GM12875 (cell line): ENCODE measurements at regions not wholly inside any gene's neighbourhood (a gene's known extent, or its start where the extent isn't known, plus 50 kb on each side); places are given as distances from the start of the nearest gene placed in this dataset.

ENCODE experiments used
- H3K4me3 ChIP-seq: one replicate; pipeline ENCODE4 v1.5.1; 2011; ENCODE audit warnings: low read depth, low read length, control low read depth
- TF ChIP-seq, protein P1 (sequence below): IDR thresholded peaks from 2 replicates; pipeline ENCODE4 v1.5.1; 2011; ENCODE audit warnings: low read depth, mild to moderate bottlenecking, control low read depth, inconsistent platforms, low read length, moderate library complexity, borderline replicate concordance; ENCODE audit not compliant: insufficient read depth

DNA sequence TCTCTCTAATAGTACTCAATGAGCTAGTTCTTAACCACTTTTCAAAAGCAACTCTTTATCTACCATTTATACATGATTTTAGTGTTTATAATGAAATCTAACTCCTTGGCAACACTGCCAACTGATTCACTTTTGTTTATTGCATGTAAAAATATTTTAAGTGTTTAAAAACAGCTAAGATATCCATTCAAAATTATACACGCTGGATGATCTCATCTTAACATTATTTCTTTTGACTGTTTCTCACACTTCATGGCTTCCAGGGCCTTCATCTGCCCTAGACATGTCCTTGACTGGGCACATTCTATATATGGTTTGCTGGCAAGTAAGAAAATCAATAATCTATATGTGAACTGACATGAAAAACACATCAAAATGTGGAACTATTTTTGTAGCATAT is 414.6 kb upstream of the LUZP2 start:
- TF ChIP-seq, protein P1, sequence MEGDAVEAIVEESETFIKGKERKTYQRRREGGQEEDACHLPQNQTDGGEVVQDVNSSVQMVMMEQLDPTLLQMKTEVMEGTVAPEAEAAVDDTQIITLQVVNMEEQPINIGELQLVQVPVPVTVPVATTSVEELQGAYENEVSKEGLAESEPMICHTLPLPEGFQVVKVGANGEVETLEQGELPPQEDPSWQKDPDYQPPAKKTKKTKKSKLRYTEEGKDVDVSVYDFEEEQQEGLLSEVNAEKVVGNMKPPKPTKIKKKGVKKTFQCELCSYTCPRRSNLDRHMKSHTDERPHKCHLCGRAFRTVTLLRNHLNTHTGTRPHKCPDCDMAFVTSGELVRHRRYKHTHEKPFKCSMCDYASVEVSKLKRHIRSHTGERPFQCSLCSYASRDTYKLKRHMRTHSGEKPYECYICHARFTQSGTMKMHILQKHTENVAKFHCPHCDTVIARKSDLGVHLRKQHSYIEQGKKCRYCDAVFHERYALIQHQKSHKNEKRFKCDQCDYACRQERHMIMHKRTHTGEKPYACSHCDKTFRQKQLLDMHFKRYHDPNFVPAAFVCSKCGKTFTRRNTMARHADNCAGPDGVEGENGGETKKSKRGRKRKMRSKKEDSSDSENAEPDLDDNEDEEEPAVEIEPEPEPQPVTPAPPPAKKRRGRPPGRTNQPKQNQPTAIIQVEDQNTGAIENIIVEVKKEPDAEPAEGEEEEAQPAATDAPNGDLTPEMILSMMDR: no peak
- no peak overlapping the region for H3K4me3 ChIP-seq

DNA sequence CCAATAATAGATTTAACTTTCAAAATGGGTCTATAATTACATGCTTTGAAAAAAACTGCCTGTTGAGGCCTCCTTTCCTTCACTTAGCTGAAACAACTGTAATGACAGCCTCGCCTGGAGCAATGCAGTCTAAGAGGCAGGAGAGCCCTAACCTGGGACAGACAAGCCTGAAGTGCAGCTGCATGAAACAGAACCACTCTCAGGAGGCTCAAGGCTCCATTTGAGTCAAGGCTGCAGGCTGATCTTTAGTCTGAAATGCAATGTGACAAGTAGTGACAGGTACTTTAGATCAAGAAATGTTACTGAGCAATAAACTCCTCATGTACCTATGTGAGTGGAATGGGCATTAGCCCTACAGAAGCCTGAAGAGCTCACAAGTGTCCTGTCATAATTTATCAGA is 414.0 kb upstream of the LUZP2 start:
- TF ChIP-seq, protein P1: no peak
- H3K4me3 ChIP-seq: no peak overlapping the region

DNA sequence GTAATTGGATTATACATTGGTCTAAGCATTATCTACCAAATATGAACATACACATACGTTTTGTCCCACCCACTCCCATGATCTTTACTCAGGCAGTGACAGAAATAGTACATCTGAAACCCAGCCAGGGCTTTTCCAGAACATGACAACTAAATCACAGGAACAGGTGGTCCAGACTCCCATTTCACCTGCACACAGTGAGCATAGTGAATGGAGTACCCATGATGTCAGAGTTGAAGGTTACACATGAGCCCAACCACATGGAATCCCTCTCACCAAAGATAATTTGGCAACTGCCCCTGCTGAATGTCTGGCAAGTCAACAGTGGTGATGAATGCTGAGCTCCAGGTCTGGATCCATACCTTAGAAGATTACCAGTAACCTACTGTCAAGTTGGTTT is 411.9 kb upstream of the LUZP2 start:
- TF ChIP-seq, protein P1: no peak
- no peak overlapping the region for H3K4me3 ChIP-seq

DNA sequence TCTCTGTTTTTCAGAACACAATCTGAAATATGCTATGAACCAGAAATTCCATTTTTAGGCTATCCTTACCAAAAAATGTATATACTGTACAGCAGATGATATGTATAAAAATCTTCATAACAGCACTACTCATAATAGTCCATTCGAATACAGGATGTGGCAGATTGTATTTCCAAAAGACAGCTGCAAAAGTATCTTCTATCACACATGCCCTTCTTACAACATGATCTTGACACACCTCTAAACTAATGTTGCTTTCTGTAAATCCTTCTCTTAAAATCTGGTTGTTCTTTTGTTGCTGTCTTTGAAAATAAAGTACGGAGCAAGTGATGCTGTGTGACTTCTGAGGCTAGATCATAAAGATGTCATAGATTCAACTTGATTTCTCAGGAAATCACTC is 409.9 kb upstream of the LUZP2 start:
- TF ChIP-seq, protein P1: no peak

DNA sequence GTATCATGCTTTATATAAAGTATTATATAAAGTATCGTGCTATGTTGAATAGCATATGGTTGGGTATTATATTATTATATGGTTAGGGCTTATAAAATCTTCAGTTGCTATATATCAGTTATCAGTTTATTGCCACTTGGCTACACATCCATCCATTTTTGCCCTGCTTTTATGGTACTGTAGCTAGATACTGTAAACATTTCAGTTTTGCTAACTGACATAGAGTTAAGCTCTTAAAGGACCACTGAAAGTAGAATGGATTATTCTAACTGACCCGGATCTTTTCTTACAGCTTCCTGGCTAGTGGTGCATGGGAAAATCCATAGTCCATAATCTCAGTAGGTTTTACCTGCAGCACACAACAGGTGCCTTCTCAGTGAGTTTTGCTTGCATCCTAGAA is 405.3 kb upstream of the LUZP2 start:
- TF ChIP-seq, protein P1: no peak
- no peak overlapping the region for H3K4me3 ChIP-seq

More for the DNA sequence above, 409.9 kb upstream of the LUZP2 start:
- no peak overlapping the region for H3K4me3 ChIP-seq

DNA sequence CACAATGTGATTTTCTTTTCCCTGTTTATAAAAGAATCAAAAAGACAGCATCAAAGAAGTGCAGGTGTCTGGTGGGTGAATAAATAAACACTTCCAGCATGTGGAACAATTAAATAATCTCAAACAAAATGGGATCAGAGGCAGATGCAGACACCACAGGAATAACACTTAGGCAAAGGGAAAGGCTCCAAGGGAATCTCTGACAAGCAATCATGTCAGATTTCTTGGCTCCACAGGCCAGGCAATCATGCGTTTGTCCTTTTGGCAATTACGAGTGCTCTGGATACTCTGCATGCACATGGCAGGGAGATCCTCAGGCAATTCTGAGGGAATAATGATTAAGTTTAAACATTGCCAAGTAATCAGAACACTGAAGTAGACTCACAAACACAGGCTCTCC is 403.5 kb upstream of the LUZP2 start:
- TF ChIP-seq, protein P1: no peak
- H3K4me3 ChIP-seq: no peak overlapping the region

DNA sequence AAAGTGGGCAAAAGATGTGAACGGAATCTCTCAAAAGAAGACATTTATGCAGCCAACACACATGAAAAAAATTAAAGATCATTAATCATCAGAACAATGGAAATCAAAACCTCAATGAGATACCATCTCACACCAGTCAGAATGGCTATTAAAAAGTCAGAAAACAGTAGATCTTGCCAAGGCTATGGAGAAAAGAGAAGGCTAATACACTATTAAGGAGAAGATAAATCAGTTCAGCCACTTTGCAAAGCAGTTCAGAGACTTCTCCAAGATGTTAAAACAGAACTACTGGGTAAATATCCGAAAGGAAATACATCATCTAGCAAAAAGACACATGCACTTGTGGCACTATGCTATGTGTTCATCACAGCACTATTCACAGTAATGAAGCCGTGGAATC is 388.2 kb upstream of the LUZP2 start:
- TF ChIP-seq, protein P1: no peak
- H3K4me3 ChIP-seq: no peak overlapping the region
